H1 (cell line): ENCODE measurements at regions not wholly inside any gene's neighbourhood (a gene's known extent, or its start where the extent isn't known, plus 50 kb on each side); places are given as distances from the start of the nearest gene placed in this dataset.
"Not testable (repeated sequence)": the region's sequence is repeated elsewhere in the genome, so short reads cannot be mapped to it uniquely, and the experiment has no call there.

Experiments
- CTCF ChIA-PET: fragments of 300-600 bp; sonication (Branson Sonifier 250); formaldehyde crosslinking; loops from one replicate; lab custom pipeline; 2021; ENCODE audit not compliant: partially characterized antibody; lab: Charles Lee
- POLR2A ChIA-PET: fragments of 300-600 bp; sonication (Branson Sonifier 250); formaldehyde crosslinking; loops from one replicate; lab custom pipeline; 2021; ENCODE audit warnings: inconsistent platforms; ENCODE audit not compliant: partially characterized antibody; lab: Charles Lee
- DNase-seq, 2 experiments: peaks; one replicate each; pipeline versions ENCODE4 v3.0.0 to v3.0.0-alpha.2; 2010 to 2022; ENCODE audit warnings: low spot score in 2 of 2, low read depth in 1 of 2, mixed read lengths in 1 of 2
- FAIRE-seq: peaks from 2 replicates; lab custom pipeline; 2011; peaks lifted over from hg19 to GRCh38; lab: Jason Lieb, UNC
- H2AFZ ChIP-seq: 2 replicates; pipeline ENCODE4 v1.8.1; 2012; ENCODE audit warnings: low read length, inconsistent platforms
- H2AK5ac ChIP-seq: 2 replicates; pipeline ENCODE4 v1.6.1; 2013; ENCODE audit warnings: low read depth, low read length
- H2BK120ac ChIP-seq: replicated peaks from 2 replicates; pipeline ENCODE3; 2013; ENCODE audit warnings: low read depth, low read length, inconsistent platforms
- H2BK12ac ChIP-seq: 2 replicates; pipeline ENCODE4 v1.6.1; 2013; ENCODE audit warnings: low read depth, low read length
- H2BK15ac ChIP-seq: 2 replicates; pipeline ENCODE4 v1.6.1; 2013; ENCODE audit warnings: low read length
- H2BK20ac ChIP-seq: 2 replicates; pipeline ENCODE4 v1.6.1; 2013; ENCODE audit warnings: low read length
- H2BK5ac ChIP-seq: 2 replicates; pipeline ENCODE4 v1.6.1; 2013; ENCODE audit warnings: low read depth, low read length
- H3K14ac ChIP-seq: 2 replicates; pipeline ENCODE4 v1.6.1; 2013; ENCODE audit warnings: inconsistent platforms; ENCODE audit not compliant: insufficient read length
- H3K18ac ChIP-seq: 2 replicates; pipeline ENCODE4 v1.6.1; 2013; ENCODE audit warnings: low read length; ENCODE audit errors: extremely low read depth
- H3K23ac ChIP-seq: 2 replicates; pipeline ENCODE4 v1.6.1; 2013; ENCODE audit warnings: inconsistent platforms; ENCODE audit not compliant: insufficient read length
- H3K23me2 ChIP-seq: 2 replicates; pipeline ENCODE4 v1.6.1; 2013; ENCODE audit warnings: low read depth, low read length
- H3K27ac ChIP-seq: 2 replicates; pipeline ENCODE4 v1.6.1; 2011; ENCODE audit warnings: low read depth, low read length, inconsistent platforms
- H3K27me3 ChIP-seq, 4 experiments: replicated peaks in 1 of 4; 1 replicate in 1 of 4; 2 replicates in 3 of 4; pipeline versions ENCODE4 v1.6.1 to v1.8.1; 2011 to 2013; ENCODE audit warnings: low read length in 3 of 4, mild to moderate bottlenecking in 3 of 4, inconsistent platforms in 2 of 4, mixed read lengths in 2 of 4, moderate library complexity in 1 of 4; ENCODE audit not compliant: control insufficient read depth in 3 of 4, insufficient read depth in 3 of 4; ENCODE audit errors: extremely low read depth in 1 of 4
- H3K36me3 ChIP-seq, 4 experiments: 2 replicates each; pipeline versions ENCODE4 v1.6.1 to v1.8.1; 2011 to 2013; ENCODE audit warnings: mild to moderate bottlenecking in 4 of 4, low read length in 3 of 4, moderate library complexity in 2 of 4, control low read depth in 1 of 4, inconsistent platforms in 1 of 4; ENCODE audit not compliant: insufficient read depth in 4 of 4, control insufficient read depth in 2 of 4
- H3K4ac ChIP-seq: replicated peaks from 2 replicates; pipeline ENCODE3; 2013; ENCODE audit warnings: low read length, low read depth, mixed read lengths, inconsistent platforms; ENCODE audit not compliant: insufficient read length
- H3K4me1 ChIP-seq, 4 experiments: replicated peaks in 1 of 4; 1 replicate in 1 of 4; 2 replicates in 3 of 4; pipeline versions ENCODE4 v1.6.1 to v1.8.1; 2011 to 2013; ENCODE audit warnings: low read length in 3 of 4, inconsistent platforms in 2 of 4, mixed read lengths in 1 of 4; ENCODE audit not compliant: insufficient read depth in 4 of 4, control insufficient read depth in 3 of 4
- H3K4me2 ChIP-seq, 2 experiments: 2 replicates each; pipeline versions ENCODE4 v1.6.1 to v1.8.1; 2011 to 2013; ENCODE audit warnings: low read depth in 2 of 2, low read length in 2 of 2, control low read depth in 1 of 2, inconsistent platforms in 1 of 2, mild to moderate bottlenecking in 1 of 2; ENCODE audit not compliant: insufficient read depth in 1 of 2
- H3K4me3 ChIP-seq, 4 experiments: fragments of 200-600, 300-600 bp in 1 of 4; sonication (generic), shearing (Covaris generic), sonication (Bioruptor Twin) in 1 of 4; 2 replicates each; pipeline versions ENCODE4 v1.5.1 to v1.8.1; 2011 to 2016; ENCODE audit warnings: low read length in 4 of 4, low read depth in 3 of 4, control low read depth in 2 of 4, inconsistent platforms in 2 of 4, mild to moderate bottlenecking in 2 of 4, mixed read lengths in 1 of 4, moderate library complexity in 1 of 4; ENCODE audit not compliant: insufficient read depth in 2 of 4; ENCODE audit errors: extremely low read depth in 1 of 4
- H3K56ac ChIP-seq: replicated peaks from 2 replicates; pipeline ENCODE3; 2013; ENCODE audit warnings: low read depth, mild to moderate bottlenecking, mixed read lengths, low read length, inconsistent platforms; ENCODE audit not compliant: insufficient read length
- H3K79me1 ChIP-seq: 2 replicates; pipeline ENCODE4 v1.6.1; 2013; ENCODE audit warnings: low read depth, low read length, control low read depth
- H3K79me2 ChIP-seq, 2 experiments: 2 replicates each; pipeline versions ENCODE4 v1.6.1 to v1.8.1; 2012 to 2013; ENCODE audit warnings: low read length in 2 of 2, mild to moderate bottlenecking in 2 of 2, inconsistent platforms in 1 of 2; ENCODE audit not compliant: insufficient read depth in 2 of 2, control insufficient read depth in 1 of 2
- H3K9ac ChIP-seq, 4 experiments: replicated peaks in 1 of 4; 1 replicate in 1 of 4; 2 replicates in 3 of 4; pipeline versions ENCODE4 v1.6.1 to v1.8.1; 2011 to 2013; ENCODE audit warnings: low read depth in 3 of 4, low read length in 3 of 4, control low read depth in 2 of 4, mild to moderate bottlenecking in 2 of 4, moderate library complexity in 2 of 4, inconsistent platforms in 1 of 4; ENCODE audit errors: extremely low read depth in 1 of 4
- H3K9me3 ChIP-seq, 2 experiments: 2 replicates each; pipeline versions ENCODE4 v1.6.1 to v1.8.1; 2012 to 2013; ENCODE audit warnings: mild to moderate bottlenecking in 2 of 2, moderate library complexity in 2 of 2, control low read depth in 1 of 2, inconsistent platforms in 1 of 2, low read depth in 1 of 2, low read length in 1 of 2, mixed read lengths in 1 of 2; ENCODE audit not compliant: insufficient read depth in 2 of 2
- H4K20me1 ChIP-seq, 2 experiments: replicated peaks in 1 of 2; 2 replicates each; pipeline versions ENCODE3 to v1.8.1; 2011 to 2013; ENCODE audit warnings: inconsistent platforms in 2 of 2, low read length in 2 of 2, mild to moderate bottlenecking in 1 of 2; ENCODE audit not compliant: insufficient read depth in 2 of 2, control insufficient read depth in 1 of 2
- H4K5ac ChIP-seq: 2 replicates; pipeline ENCODE4 v1.6.1; 2013; ENCODE audit warnings: low read length, low read depth, mixed read lengths, inconsistent platforms; ENCODE audit not compliant: insufficient read length
- H4K8ac ChIP-seq: 2 replicates; pipeline ENCODE4 v1.8.0; 2013; ENCODE audit warnings: mild to moderate bottlenecking, moderate library complexity, low read length, inconsistent platforms; ENCODE audit not compliant: insufficient read depth; ENCODE audit errors: extremely low read depth
- H4K91ac ChIP-seq: replicated peaks from 2 replicates; pipeline ENCODE3; 2013; ENCODE audit warnings: low read length, mixed read lengths, inconsistent platforms; ENCODE audit not compliant: insufficient read length
- WGBS, 2 experiments: shearing (Covaris generic) in 1 of 2; methylation state at CpG; one replicate each; pipeline versions ENCODE4 v1.1.6 to v1.1.7; 2013 to 2015; ENCODE audit warnings: low lambda C conversion rate in 2 of 2, mixed read lengths in 2 of 2, inconsistent platforms in 1 of 2, low coverage in 1 of 2, missing lambda C conversion rate in 1 of 2; ENCODE audit not compliant: insufficient replicate concordance in 2 of 2, insufficient coverage in 1 of 2, insufficient read length in 1 of 2; ENCODE audit errors: extremely low coverage in 1 of 2, missing lambda C conversion rate in 1 of 2; 5-methylcytosine and 5-hydroxymethylcytosine counted together

- H4K20me1 ChIP-seq, H3K79me1 ChIP-seq, DNase-seq, H3K9ac ChIP-seq, H3K9me3 ChIP-seq, H3K4ac ChIP-seq, H3K36me3 ChIP-seq, H2BK5ac ChIP-seq, H4K91ac ChIP-seq, H3K23me2 ChIP-seq, H2AFZ ChIP-seq, H2BK120ac ChIP-seq, H3K4me1 ChIP-seq, H3K14ac ChIP-seq, H4K8ac ChIP-seq, H3K4me3 ChIP-seq, POLR2A ChIA-PET, H2AK5ac ChIP-seq, H2BK12ac ChIP-seq, H3K4me2 ChIP-seq, H4K5ac ChIP-seq, H2BK15ac ChIP-seq, FAIRE-seq, H3K27ac ChIP-seq, H3K18ac ChIP-seq, H3K79me2 ChIP-seq, H3K27me3 ChIP-seq, CTCF ChIA-PET, H3K23ac ChIP-seq, H3K56ac ChIP-seq, H2BK20ac ChIP-seq: not testable (repeated sequence)
- no CpG with 5 or more reads among the region's 4 CpGs for WGBS, 2 experiments
These were observed 193.2 kb upstream of the PLGLB2 start for GRCh38 chr2:87554678-87555077.

- H3K14ac ChIP-seq, H4K8ac ChIP-seq, H2BK5ac ChIP-seq, H3K9me3 ChIP-seq, H3K27ac ChIP-seq, H2BK20ac ChIP-seq, H3K4me3 ChIP-seq, H3K79me2 ChIP-seq, H4K91ac ChIP-seq, POLR2A ChIA-PET, H3K4me1 ChIP-seq, H3K4me2 ChIP-seq, H3K56ac ChIP-seq, H2BK120ac ChIP-seq, H3K23me2 ChIP-seq, DNase-seq, H3K18ac ChIP-seq, H4K20me1 ChIP-seq, H2BK12ac ChIP-seq, FAIRE-seq, H3K23ac ChIP-seq, H2AFZ ChIP-seq, H3K27me3 ChIP-seq, H4K5ac ChIP-seq, CTCF ChIA-PET, H3K9ac ChIP-seq, H3K36me3 ChIP-seq, H2BK15ac ChIP-seq, H2AK5ac ChIP-seq, H3K79me1 ChIP-seq, H3K4ac ChIP-seq: not testable (repeated sequence)
- WGBS, 2 experiments: no CpG with 5 or more reads among the region's 4 CpGs
These were observed 192.8 kb upstream of the PLGLB2 start for GRCh38 chr2:87555082-87555481.
